HUES6 (cell line): ENCODE measurements at regions not wholly inside any gene's neighbourhood (a gene's known extent, or its start where the extent isn't known, plus 50 kb on each side); places are given as distances from the start of the nearest gene placed in this dataset.

ENCODE experiments used
- H3K27ac ChIP-seq: 2 replicates; pipeline ENCODE4 v1.7.0; 2013; ENCODE audit warnings: low read depth, mild to moderate bottlenecking, low read length, inconsistent platforms
- H3K27me3 ChIP-seq: 2 replicates; pipeline ENCODE4 v1.6.1; 2013; ENCODE audit warnings: low read length; ENCODE audit not compliant: control insufficient read depth, insufficient read depth
- H3K36me3 ChIP-seq: 2 replicates; pipeline ENCODE4 v1.6.1; 2013; ENCODE audit warnings: low read length; ENCODE audit not compliant: control insufficient read depth, insufficient read depth
- H3K4me1 ChIP-seq: 2 replicates; pipeline ENCODE4 v1.6.1; 2013; ENCODE audit warnings: low read length; ENCODE audit not compliant: control insufficient read depth, insufficient read depth
- H3K4me3 ChIP-seq: 2 replicates; pipeline ENCODE4 v1.5.1; 2013; ENCODE audit warnings: low read depth, low read length
- H3K9ac ChIP-seq: one replicate; pipeline ENCODE4 v1.6.1; 2013; ENCODE audit warnings: mild to moderate bottlenecking, low read length
- H3K9me3 ChIP-seq: 2 replicates; pipeline ENCODE4 v1.6.1; 2013; ENCODE audit warnings: low read depth, low read length; ENCODE audit not compliant: control insufficient read depth, insufficient read depth

GRCh38 chr21:28767523-28767922 is 225.2 kb downstream of the LTN1 start:
- Histone ChIP-seq H3K27ac (no peak overlapping the region), H3K4me3 (no peak overlapping the region)

GRCh38 chr21:28763809-28764418 is 228.8 kb downstream of the LTN1 start:
- H3K9me3 ChIP-seq = peaks cover 14% of the 10 kb centered on the region

More at GRCh38 chr21:28767523-28767922, 225.2 kb downstream of the LTN1 start:
- Histone ChIP-seq H3K36me3 (no peaks in the 10 kb centered on the region), H3K4me1 (no peaks in the 10 kb centered on the region), H3K9ac (no peak overlapping the region), H3K9me3 (peaks cover 14% of the 10 kb centered on the region), H3K27me3 (no peaks in the 10 kb centered on the region)

GRCh38 chr21:28762357-28762735 is 230.3 kb downstream of the LTN1 start:
- no peaks in the 10 kb centered on the region for H3K27me3 ChIP-seq
- no peak overlapping the region for H3K4me3 ChIP-seq
- no peak overlapping the region for H3K27ac ChIP-seq
- H3K4me1 ChIP-seq = peaks cover 5% of the 10 kb centered on the region; the same call in 1 of the 2 replicates
- H3K9me3 ChIP-seq = peaks cover 14% of the 10 kb centered on the region
- H3K9ac ChIP-seq = no peak overlapping the region
- H3K36me3 ChIP-seq = no peaks in the 10 kb centered on the region

More at GRCh38 chr21:28763809-28764418, 228.8 kb downstream of the LTN1 start:
- no peak overlapping the region for H3K4me3 ChIP-seq
- no peak overlapping the region for H3K27ac ChIP-seq
- H3K9ac ChIP-seq = no peak overlapping the region
- no peaks in the 10 kb centered on the region for H3K4me1 ChIP-seq
- H3K36me3 ChIP-seq = no peaks in the 10 kb centered on the region
- no peaks in the 10 kb centered on the region for H3K27me3 ChIP-seq

- Histone ChIP-seq H3K9me3 (peaks cover 14% of the 10 kb centered on the region), H3K4me1 (peaks cover 10% of the 10 kb centered on the region; the same call in 1 of the 2 replicates), H3K9ac (no peak overlapping the region), H3K27me3 (no peaks in the 10 kb centered on the region), H3K36me3 (no peaks in the 10 kb centered on the region), H3K4me3 (no peak overlapping the region), H3K27ac (no peak overlapping the region)
These were observed 230.9 kb downstream of the LTN1 start for GRCh38 chr21:28761674-28762356.

DNA sequence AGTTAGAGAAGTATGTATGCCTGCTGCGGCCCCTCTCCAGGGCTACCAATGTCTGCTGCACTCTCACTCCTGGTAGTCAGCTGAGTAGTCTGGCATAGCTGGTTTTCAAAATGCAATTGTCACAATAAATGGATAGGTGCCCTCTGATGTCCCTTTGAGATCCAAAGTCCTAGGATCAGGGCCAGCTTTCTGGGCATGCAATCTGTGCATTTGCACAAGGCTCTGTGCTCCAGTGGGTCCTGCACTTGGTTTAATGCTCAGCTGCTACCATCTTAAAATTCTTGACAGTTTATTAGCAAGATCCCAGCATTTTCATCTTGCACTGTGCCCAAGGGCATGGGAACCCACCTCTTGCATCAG is 233.8 kb downstream of the LTN1 start:
- Histone ChIP-seq H3K27ac (no peak overlapping the region), H3K4me3 (no peak overlapping the region), H3K9ac (no peak overlapping the region), H3K27me3 (no peaks in the 10 kb centered on the region), H3K36me3 (no peaks in the 10 kb centered on the region), H3K4me1 (peaks cover 22% of the 10 kb centered on the region), H3K9me3 (no peaks in the 10 kb centered on the region; the same call in 1 of the 2 replicates)

- Histone ChIP-seq H3K9ac (no peak overlapping the region), H3K9me3 (no peaks in the 10 kb centered on the region; the same call in 1 of the 2 replicates), H3K36me3 (no peaks in the 10 kb centered on the region), H3K4me1 (peaks cover 22% of the 10 kb centered on the region), H3K27ac (no peak overlapping the region), H3K27me3 (no peaks in the 10 kb centered on the region), H3K4me3 (no peak overlapping the region)
These were observed 234.4 kb downstream of the LTN1 start for GRCh38 chr21:28758042-28758882.

DNA sequence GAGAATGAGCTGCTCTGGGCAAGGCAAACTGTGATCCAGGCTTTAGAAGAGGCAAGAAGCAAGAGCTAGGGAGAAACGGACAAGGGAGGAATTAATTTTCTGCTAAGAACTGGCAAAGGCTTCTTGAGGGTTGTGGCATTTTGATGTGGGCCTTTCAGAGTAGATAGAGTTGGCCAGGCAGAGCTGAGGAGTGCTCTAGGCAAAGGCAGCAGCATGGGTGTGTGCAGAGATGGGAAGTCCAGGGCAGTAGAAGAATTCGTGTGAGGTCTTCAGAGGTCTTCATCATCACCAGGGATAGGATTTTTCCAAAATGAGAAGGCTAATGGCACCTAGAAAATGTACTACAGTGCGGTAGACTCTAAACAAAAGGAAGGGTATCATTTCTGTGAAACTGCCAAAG is 237.8 kb downstream of the LTN1 start:
- no peak overlapping the region for H3K4me3 ChIP-seq
- H3K27me3 ChIP-seq = no peaks in the 10 kb centered on the region
- no peak overlapping the region for H3K9ac ChIP-seq
- no peak overlapping the region for H3K27ac ChIP-seq
- no peaks in the 10 kb centered on the region for H3K36me3 ChIP-seq
- peaks cover 22% of the 10 kb centered on the region for H3K4me1 ChIP-seq
- no peaks in the 10 kb centered on the region; the same call in 1 of the 2 replicates for H3K9me3 ChIP-seq

- Histone ChIP-seq H3K27me3 (no peaks in the 10 kb centered on the region), H3K27ac (no peak overlapping the region), H3K4me1 (peaks cover 22% of the 10 kb centered on the region), H3K9me3 (no peaks in the 10 kb centered on the region; the same call in 1 of the 2 replicates), H3K9ac (no peak overlapping the region), H3K4me3 (no peak overlapping the region), H3K36me3 (no peaks in the 10 kb centered on the region)
These were observed 238.5 kb downstream of the LTN1 start for GRCh38 chr21:28754127-28754611.

GRCh38 chr21:28752131-28752530 is 240.5 kb downstream of the LTN1 start:
- no peak overlapping the region for H3K4me3 ChIP-seq
- no peaks in the 10 kb centered on the region for H3K27me3 ChIP-seq
- peaks cover 15% of the 10 kb centered on the region for H3K4me1 ChIP-seq
- H3K27ac ChIP-seq = no peak overlapping the region
- no peaks in the 10 kb centered on the region; the same call in 1 of the 2 replicates for H3K9me3 ChIP-seq
- no peaks in the 10 kb centered on the region for H3K36me3 ChIP-seq
- H3K9ac ChIP-seq = no peak overlapping the region

- Histone ChIP-seq H3K4me3 (no peak overlapping the region), H3K27me3 (no peaks in the 10 kb centered on the region), H3K9me3 (no peaks in the 10 kb centered on the region; the same call in 1 of the 2 replicates), H3K27ac (no peak overlapping the region), H3K4me1 (peaks cover 7% of the 10 kb centered on the region), H3K36me3 (no peaks in the 10 kb centered on the region), H3K9ac (no peak overlapping the region)
These were observed 241.5 kb downstream of the LTN1 start for GRCh38 chr21:28751176-28751575.
